WTC11 (cell line): ENCODE measurements at regions not wholly inside any gene's neighbourhood (a gene's known extent, or its start where the extent isn't known, plus 50 kb on each side); places are given as distances from the start of the nearest gene placed in this dataset.

Source experiments
- ATAC-seq: fragments of 200-7000 bp; cut with Tn5 transposase; 2 replicates; pipeline ENCODE4 v1.10.0; 2021; ENCODE audit warnings: mild to moderate bottlenecking, moderate library complexity
- CTCF ChIA-PET: fragments of 300-600 bp; sonication (Branson Sonifier 250); formaldehyde crosslinking; loops from one replicate; lab custom pipeline; 2021; ENCODE audit warnings: antibody characterized with exemption; lab: Charles Lee
- POLR2A ChIA-PET: fragments of 350-600 bp; sonication (Branson Sonifier 250); formaldehyde crosslinking; loops from one replicate; lab custom pipeline; 2021; ENCODE audit warnings: antibody characterized with exemption; lab: Charles Lee
- DNase-seq: peaks from one replicate; pipeline ENCODE4 v3.0.0; 2021; ENCODE audit warnings: low spot score
- H3K27ac Mint-ChIP-seq: 2 replicates; pipeline ENCODE4 v1.8.0; 2021; ENCODE audit warnings: mixed read lengths
- H3K27me3 Mint-ChIP-seq: 2 replicates; pipeline ENCODE4 v1.8.0; 2021; ENCODE audit warnings: low read depth, mild to moderate bottlenecking, moderate library complexity, mixed read lengths
- H3K36me3 Mint-ChIP-seq: 2 replicates; pipeline ENCODE4 v1.8.0; 2021; ENCODE audit warnings: mixed read lengths
- H3K4me1 Mint-ChIP-seq: 2 replicates; pipeline ENCODE4 v1.8.0; 2022; ENCODE audit warnings: mixed read lengths
- H3K4me3 Mint-ChIP-seq: 2 replicates; pipeline ENCODE4 v1.8.0; 2021; ENCODE audit warnings: mild to moderate bottlenecking, moderate library complexity, mixed read lengths
- H3K9me3 Mint-ChIP-seq: 2 replicates; pipeline ENCODE4 v1.8.0; 2021; ENCODE audit warnings: mixed read lengths
- ETV6 ChIP-seq: sonication (generic); formaldehyde crosslinking; IDR thresholded peaks from 2 replicates; pipeline ENCODE4 v1.8.1; 2022; ENCODE audit warnings: mild to moderate bottlenecking, missing genetic modification reagents
- FOXJ3 ChIP-seq: sonication (generic); formaldehyde crosslinking; IDR thresholded peaks from 2 replicates; pipeline ENCODE4 v1.9.0; 2021; ENCODE audit warnings: missing genetic modification reagents, mild to moderate bottlenecking, borderline replicate concordance
- GRHL2 ChIP-seq: fragments of 250-450 bp; sonication (Bioruptor Pico); IDR thresholded peaks from 2 replicates; pipeline ENCODE4 v1.8.0; 2022; ENCODE audit warnings: mild to moderate bottlenecking, moderate library complexity; ENCODE audit not compliant: insufficient replicate concordance, severe bottlenecking
- HMGA2 ChIP-seq: fragments of 250-450 bp; sonication (Bioruptor Pico); IDR thresholded peaks from 2 replicates; pipeline ENCODE4 v1.4.0; 2021; ENCODE audit warnings: mild to moderate bottlenecking, moderate library complexity
- JAZF1 ChIP-seq: fragments of 250-450 bp; sonication (Bioruptor Pico); IDR thresholded peaks from 2 replicates; pipeline ENCODE4 v1.9.0; 2021; ENCODE audit warnings: moderate library complexity, mild to moderate bottlenecking, inconsistent platforms
- JUN ChIP-seq: sonication (generic); formaldehyde crosslinking; IDR thresholded peaks from 2 replicates; pipeline ENCODE4 v1.8.0; 2023; ENCODE audit warnings: mild to moderate bottlenecking, missing genetic modification reagents
- NFYB ChIP-seq: sonication (generic); formaldehyde crosslinking; conservative IDR thresholded peaks from 2 replicates; pipeline ENCODE4 v1.8.0; 2022; ENCODE audit warnings: low read depth, missing genetic modification reagents
- OVOL2 ChIP-seq: fragments of 250-450 bp; sonication (Bioruptor Pico); IDR thresholded peaks from 2 replicates; pipeline ENCODE4 v1.9.0; 2021; ENCODE audit warnings: mild to moderate bottlenecking, borderline replicate concordance
- RELA ChIP-seq: sonication (generic); formaldehyde crosslinking; IDR thresholded peaks from 2 replicates; pipeline ENCODE4 v1.8.1; 2022; ENCODE audit warnings: missing genetic modification reagents, mild to moderate bottlenecking, borderline replicate concordance
- SOX15 ChIP-seq: fragments of 250-450 bp; sonication (Bioruptor Pico); IDR thresholded peaks from 2 replicates; pipeline ENCODE4 v1.9.0; 2021; ENCODE audit warnings: mild to moderate bottlenecking
- TCF7 ChIP-seq: sonication (generic); formaldehyde crosslinking; IDR thresholded peaks from 2 replicates; pipeline ENCODE4 v1.8.0; 2022; ENCODE audit warnings: mild to moderate bottlenecking, low read depth, missing genetic modification reagents, moderate library complexity
- ZNF121 ChIP-seq: sonication (generic); formaldehyde crosslinking; IDR thresholded peaks from 2 replicates; pipeline ENCODE4 v1.8.0; 2023; ENCODE audit warnings: missing genetic modification reagents
- ZNF138 ChIP-seq: sonication (generic); formaldehyde crosslinking; conservative IDR thresholded peaks from 2 replicates; pipeline ENCODE4 v1.8.1; 2022; ENCODE audit warnings: mild to moderate bottlenecking, moderate library complexity, missing genetic modification reagents
- ZNF219 ChIP-seq: sonication (generic); formaldehyde crosslinking; IDR thresholded peaks from 2 replicates; pipeline ENCODE4 v1.8.0; 2023; ENCODE audit warnings: missing genetic modification reagents, mild to moderate bottlenecking, borderline replicate concordance
- ZNF232 ChIP-seq: sonication (generic); formaldehyde crosslinking; IDR thresholded peaks from 2 replicates; pipeline ENCODE4 v1.8.0; 2022; ENCODE audit warnings: mild to moderate bottlenecking, missing genetic modification reagents
- TF ChIP-seq, protein P1 (sequence below): sonication (generic); formaldehyde crosslinking; IDR thresholded peaks from 2 replicates; pipeline ENCODE4 v1.8.0; 2023; ENCODE audit warnings: missing genetic modification reagents
- TF ChIP-seq, protein P2 (sequence below): sonication (generic); formaldehyde crosslinking; IDR thresholded peaks from 2 replicates; pipeline ENCODE4 v1.8.0; 2022; ENCODE audit warnings: mild to moderate bottlenecking, missing genetic modification reagents
- TF ChIP-seq, protein P3 (sequence below): fragments of 250-450 bp; sonication (Bioruptor Pico); IDR thresholded peaks from 2 replicates; pipeline ENCODE4 v2.1.2; 2022; ENCODE audit warnings: mild to moderate bottlenecking, moderate library complexity
- TF ChIP-seq, protein P4 (sequence below): sonication (generic); formaldehyde crosslinking; IDR thresholded peaks from 2 replicates; pipeline ENCODE4 v1.8.0; 2022; ENCODE audit warnings: mild to moderate bottlenecking, missing genetic modification reagents
- TF ChIP-seq, protein P5 (sequence below): fragments of 200-600 bp; IDR thresholded peaks from 2 replicates; pipeline ENCODE4 v1.8.0; 2022; ENCODE audit warnings: antibody characterized with exemption
- TF ChIP-seq, protein P6 (sequence below): sonication (generic); formaldehyde crosslinking; IDR thresholded peaks from 2 replicates; pipeline ENCODE4 v1.8.1; 2023; ENCODE audit warnings: mild to moderate bottlenecking, missing genetic modification reagents, moderate library complexity

DNA sequence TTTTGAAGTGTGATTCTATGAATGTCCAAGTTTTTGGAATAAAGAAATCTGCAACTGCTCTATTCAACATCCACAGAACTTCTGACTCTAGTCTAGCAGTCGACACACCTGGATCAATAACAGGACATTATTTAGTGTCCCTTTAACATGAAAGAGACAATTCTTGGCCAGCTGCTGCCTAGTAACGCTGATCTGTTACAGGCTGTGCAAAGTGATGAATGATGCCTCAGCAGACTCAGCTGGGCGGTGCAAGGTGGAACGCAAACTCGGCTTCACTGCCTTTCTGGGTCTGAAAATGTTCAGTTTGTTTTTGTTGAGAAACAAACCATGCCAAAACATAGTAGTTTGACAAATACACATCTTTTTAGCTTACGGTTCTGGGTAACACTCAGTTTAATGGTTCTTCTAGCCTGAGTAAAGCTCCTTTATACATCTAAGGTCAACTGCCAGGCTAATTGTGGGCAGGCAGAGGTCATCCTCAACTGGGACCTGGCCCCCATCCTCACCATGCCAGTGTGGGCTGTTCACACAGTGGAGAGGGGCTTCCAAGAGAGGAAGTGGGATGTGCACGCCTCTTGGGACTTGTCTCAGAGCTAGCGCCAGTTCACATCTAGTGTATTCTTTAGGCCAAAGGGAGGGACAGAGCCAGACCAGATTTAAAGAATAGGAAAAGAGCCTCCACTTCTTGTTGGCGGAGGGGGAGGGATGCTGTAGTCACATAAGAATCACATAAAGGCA lies 879.7 kb downstream of the QKI start:
- H3K9me3 Mint-ChIP-seq = peaks cover 25% of the 10 kb centered on the region

DNA sequence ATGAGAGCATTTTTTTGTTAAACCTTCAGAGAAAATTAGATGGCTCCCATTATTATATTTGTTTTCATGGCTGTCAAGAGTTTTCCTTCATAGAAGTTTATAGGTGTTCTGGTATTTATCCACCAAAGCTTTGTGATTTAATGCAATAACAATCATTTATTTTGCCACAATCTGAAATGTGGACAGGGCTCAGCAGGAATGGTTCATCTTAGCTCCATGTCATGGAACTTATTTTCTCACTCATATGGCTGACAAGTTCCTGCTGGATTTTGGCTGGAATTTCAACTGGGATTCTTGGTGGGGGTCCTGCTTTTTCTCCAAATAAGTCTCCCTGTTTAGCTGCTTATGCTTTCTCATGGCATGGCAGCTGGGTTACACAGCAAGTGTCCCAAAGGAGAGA lies 876.7 kb downstream of the QKI start:
- TF ChIP-seq SOX15 (CRISPR knock-in tag) = no peak
- TF ChIP-seq, protein P1, sequence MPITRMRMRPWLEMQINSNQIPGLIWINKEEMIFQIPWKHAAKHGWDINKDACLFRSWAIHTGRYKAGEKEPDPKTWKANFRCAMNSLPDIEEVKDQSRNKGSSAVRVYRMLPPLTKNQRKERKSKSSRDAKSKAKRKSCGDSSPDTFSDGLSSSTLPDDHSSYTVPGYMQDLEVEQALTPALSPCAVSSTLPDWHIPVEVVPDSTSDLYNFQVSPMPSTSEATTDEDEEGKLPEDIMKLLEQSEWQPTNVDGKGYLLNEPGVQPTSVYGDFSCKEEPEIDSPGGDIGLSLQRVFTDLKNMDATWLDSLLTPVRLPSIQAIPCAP (CRISPR knock-in tag) = no peak
- TF ChIP-seq FOXJ3 (CRISPR knock-in tag) = no peak
- no peak for TF ChIP-seq ZNF232 (CRISPR knock-in tag)
- TF ChIP-seq ZNF219 (CRISPR knock-in tag) = no peak
- no peak for TF ChIP-seq RELA
- no peak for TF ChIP-seq ZNF138 (CRISPR knock-in tag)
- POLR2A ChIA-PET = no interaction called here
- Mint-ChIP-seq H3K4me1 (no peaks in the 10 kb centered on the region), H3K36me3 (peaks cover 16% of the 10 kb centered on the region), H3K27ac (no peak overlapping the region), H3K9me3 (peaks cover 33% of the 10 kb centered on the region), H3K4me3 (no peak overlapping the region), H3K27me3 (no peaks in the 10 kb centered on the region)
- DNase-seq (no peak), ATAC-seq (no peak)
- CTCF ChIA-PET = no interaction called here

More for the DNA sequence above, 879.7 kb downstream of the QKI start:
- TF ChIP-seq JAZF1 (CRISPR knock-in tag) = no peak
- TF ChIP-seq, protein P2, sequence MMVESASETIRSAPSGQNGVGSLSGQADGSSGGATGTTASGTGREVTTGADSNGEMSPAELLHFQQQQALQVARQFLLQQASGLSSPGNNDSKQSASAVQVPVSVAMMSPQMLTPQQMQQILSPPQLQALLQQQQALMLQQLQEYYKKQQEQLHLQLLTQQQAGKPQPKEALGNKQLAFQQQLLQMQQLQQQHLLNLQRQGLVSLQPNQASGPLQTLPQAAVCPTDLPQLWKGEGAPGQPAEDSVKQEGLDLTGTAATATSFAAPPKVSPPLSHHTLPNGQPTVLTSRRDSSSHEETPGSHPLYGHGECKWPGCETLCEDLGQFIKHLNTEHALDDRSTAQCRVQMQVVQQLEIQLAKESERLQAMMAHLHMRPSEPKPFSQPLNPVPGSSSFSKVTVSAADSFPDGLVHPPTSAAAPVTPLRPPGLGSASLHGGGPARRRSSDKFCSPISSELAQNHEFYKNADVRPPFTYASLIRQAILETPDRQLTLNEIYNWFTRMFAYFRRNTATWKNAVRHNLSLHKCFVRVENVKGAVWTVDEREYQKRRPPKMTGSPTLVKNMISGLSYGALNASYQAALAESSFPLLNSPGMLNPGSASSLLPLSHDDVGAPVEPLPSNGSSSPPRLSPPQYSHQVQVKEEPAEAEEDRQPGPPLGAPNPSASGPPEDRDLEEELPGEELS (CRISPR knock-in tag) = no peak
- no peak for TF ChIP-seq NFYB (CRISPR knock-in tag)
- TF ChIP-seq, protein P3, sequence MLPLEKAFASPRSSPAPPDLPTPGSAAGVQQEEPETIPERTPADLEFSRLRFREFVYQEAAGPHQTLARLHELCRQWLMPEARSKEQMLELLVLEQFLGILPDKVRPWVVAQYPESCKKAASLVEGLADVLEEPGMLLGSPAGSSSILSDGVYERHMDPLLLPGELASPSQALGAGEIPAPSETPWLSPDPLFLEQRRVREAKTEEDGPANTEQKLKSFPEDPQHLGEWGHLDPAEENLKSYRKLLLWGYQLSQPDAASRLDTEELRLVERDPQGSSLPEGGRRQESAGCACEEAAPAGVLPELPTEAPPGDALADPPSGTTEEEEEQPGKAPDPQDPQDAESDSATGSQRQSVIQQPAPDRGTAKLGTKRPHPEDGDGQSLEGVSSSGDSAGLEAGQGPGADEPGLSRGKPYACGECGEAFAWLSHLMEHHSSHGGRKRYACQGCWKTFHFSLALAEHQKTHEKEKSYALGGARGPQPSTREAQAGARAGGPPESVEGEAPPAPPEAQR (CRISPR knock-in tag) = no peak
- no peak for TF ChIP-seq ZNF138 (CRISPR knock-in tag)
- no peak for TF ChIP-seq GRHL2
- TF ChIP-seq HMGA2 (CRISPR knock-in tag) = no peak
- TF ChIP-seq TCF7 (CRISPR knock-in tag) = no peak
- no peak for TF ChIP-seq RELA
- TF ChIP-seq ETV6 = no peak
- TF ChIP-seq, protein P1 (CRISPR knock-in tag) = no peak
- TF ChIP-seq, protein P4, sequence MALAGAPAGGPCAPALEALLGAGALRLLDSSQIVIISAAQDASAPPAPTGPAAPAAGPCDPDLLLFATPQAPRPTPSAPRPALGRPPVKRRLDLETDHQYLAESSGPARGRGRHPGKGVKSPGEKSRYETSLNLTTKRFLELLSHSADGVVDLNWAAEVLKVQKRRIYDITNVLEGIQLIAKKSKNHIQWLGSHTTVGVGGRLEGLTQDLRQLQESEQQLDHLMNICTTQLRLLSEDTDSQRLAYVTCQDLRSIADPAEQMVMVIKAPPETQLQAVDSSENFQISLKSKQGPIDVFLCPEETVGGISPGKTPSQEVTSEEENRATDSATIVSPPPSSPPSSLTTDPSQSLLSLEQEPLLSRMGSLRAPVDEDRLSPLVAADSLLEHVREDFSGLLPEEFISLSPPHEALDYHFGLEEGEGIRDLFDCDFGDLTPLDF (CRISPR knock-in tag) = no peak
- TF ChIP-seq, protein P5, sequence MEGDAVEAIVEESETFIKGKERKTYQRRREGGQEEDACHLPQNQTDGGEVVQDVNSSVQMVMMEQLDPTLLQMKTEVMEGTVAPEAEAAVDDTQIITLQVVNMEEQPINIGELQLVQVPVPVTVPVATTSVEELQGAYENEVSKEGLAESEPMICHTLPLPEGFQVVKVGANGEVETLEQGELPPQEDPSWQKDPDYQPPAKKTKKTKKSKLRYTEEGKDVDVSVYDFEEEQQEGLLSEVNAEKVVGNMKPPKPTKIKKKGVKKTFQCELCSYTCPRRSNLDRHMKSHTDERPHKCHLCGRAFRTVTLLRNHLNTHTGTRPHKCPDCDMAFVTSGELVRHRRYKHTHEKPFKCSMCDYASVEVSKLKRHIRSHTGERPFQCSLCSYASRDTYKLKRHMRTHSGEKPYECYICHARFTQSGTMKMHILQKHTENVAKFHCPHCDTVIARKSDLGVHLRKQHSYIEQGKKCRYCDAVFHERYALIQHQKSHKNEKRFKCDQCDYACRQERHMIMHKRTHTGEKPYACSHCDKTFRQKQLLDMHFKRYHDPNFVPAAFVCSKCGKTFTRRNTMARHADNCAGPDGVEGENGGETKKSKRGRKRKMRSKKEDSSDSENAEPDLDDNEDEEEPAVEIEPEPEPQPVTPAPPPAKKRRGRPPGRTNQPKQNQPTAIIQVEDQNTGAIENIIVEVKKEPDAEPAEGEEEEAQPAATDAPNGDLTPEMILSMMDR = no peak
- TF ChIP-seq OVOL2 (CRISPR knock-in tag) = no peak
- TF ChIP-seq, protein P6, sequence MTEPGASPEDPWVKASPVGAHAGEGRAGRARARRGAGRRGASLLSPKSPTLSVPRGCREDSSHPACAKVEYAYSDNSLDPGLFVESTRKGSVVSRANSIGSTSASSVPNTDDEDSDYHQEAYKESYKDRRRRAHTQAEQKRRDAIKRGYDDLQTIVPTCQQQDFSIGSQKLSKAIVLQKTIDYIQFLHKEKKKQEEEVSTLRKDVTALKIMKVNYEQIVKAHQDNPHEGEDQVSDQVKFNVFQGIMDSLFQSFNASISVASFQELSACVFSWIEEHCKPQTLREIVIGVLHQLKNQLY (CRISPR knock-in tag) = no peak
- no peak for TF ChIP-seq JUN
- TF ChIP-seq ZNF121 = no peak
- Mint-ChIP-seq H3K36me3 (peaks cover 16% of the 10 kb centered on the region), H3K27ac (no peak overlapping the region), H3K4me3 (no peak overlapping the region), H3K4me1 (no peaks in the 10 kb centered on the region), H3K27me3 (no peaks in the 10 kb centered on the region)
- DNase-seq = no peak
- CTCF ChIA-PET = no interaction called here
- no peak for ATAC-seq
- POLR2A ChIA-PET = no interaction called here
